T-helper 2 cell treated with Interferon-gamma antibody and Interleukin-4, amounts not matched to agents 100 ng/mL and 5 ng/mL, for 36 hours (primary cell): ENCODE measurements at regions not wholly inside any gene's neighbourhood (a gene's known extent, or its start where the extent isn't known, plus 50 kb on each side); places are given as distances from the start of the nearest gene placed in this dataset.
"Not testable (repeated sequence)": the region's sequence is repeated elsewhere in the genome, so short reads cannot be mapped to it uniquely, and the experiment has no call there.

ENCODE experiments used
- intact Hi-C: fragments of 100-400 bp; cut with micrococcal nuclease; formaldehyde crosslinking; loops from one replicate; pipeline ENCODE4 v1.15.1; 2023

DNA sequence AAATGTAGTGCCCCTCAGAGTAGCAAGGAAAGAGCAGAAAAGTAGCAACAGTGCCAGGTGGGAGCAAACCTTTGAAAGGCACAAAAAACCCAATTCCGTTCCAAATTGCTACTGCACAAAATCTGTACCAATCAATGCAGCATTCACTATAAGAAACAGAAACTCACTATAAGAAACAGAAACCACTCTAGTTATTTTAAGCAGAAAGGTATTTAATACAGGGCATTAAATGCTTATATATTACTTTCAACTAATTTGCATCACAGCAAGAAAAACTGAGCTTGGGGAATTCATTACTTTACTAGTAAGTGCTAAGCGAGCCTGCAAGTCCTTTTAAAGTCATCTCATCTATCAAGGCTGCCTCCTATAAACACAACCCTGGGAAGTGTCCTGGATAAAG lies 116.5 kb upstream of the OLIG3 start:
- intact Hi-C loops, result no loop called here

DNA sequence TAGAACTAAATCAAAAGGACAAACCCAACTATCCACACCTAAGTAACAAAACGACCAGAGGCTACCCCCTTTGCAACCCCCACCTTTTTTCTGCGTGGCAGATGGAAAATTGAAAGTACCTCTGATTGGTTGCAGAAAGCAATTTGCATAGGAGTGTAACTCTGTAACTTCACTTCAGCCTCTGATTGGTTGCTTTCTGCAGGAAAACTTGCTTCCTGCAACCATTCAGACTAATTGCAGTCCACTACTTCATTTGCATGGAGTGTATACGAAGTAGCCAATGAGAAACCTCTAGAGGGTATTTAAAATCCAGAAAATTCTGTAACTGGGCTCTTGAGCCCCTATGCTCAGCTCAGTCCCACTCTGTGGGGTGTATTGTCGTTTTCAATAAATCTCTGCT lies 129.1 kb upstream of the OLIG3 start:
- intact Hi-C loops, result no loop called here

DNA sequence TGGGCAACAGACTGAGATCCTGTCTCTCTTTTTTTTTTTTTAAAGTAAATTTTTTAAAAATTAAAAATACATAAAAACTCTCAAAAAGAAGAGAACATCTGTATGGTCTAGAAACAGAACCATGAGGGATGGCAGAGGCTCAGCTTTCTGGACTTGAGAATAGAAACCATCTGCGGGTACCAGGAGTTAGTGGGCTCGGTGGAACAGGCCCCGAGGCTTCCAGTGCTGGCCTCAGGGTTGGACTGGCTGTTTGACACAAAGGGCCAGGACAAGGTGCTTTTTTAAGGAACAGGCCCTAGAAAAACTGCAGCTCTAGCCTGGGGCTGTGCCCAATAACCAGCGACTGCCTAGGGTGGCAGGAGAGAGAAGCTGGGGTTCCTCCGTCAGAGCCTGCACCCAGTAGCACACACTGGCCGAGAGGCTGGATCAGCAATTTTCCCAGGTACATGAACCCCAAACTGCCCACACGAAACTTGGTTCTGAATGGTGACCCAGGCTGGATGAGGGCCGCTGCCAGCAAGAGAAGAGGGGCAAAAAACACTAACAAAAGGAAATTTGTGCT lies 131.0 kb upstream of the OLIG3 start:
- intact Hi-C loops, result no loop called here

GRCh38 chr6:137625808-137626207 lies 131.6 kb upstream of the OLIG3 start:
- intact Hi-C loops, result no loop called here

GRCh38 chr6:137630666-137631065 lies 136.5 kb upstream of the OLIG3 start:
- intact Hi-C loops, result no loop called here

- intact Hi-C loops, result no loop called here
These were observed 137.1 kb upstream of the OLIG3 start for GRCh38 chr6:137631323-137631722.

GRCh38 chr6:137634177-137634576 lies 140.0 kb upstream of the OLIG3 start:
- intact Hi-C loops, result not testable (repeated sequence)

DNA sequence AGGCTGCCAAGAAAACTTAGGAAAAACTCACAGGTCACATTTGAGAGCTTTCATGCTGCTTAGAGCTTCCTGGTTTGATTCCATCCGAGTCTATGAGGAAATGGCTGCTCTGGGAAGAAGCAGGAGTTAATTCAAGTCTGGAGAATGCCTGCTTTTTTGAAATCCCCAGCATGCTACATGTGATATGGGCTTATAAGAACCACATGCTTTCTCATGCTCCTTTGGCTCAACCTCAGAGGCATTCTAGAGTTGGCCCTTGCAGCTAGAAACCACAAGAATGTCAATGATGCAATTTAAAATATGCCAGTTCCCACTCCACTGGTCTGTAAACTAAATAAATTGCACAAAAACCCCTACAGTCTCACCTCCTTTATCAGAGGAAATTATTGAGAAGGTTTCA lies 142.9 kb upstream of the OLIG3 start:
- intact Hi-C loops, result loop anchor here (5.0 kb wide), 1 partner anchor 160 kb away; no protein-coding TSS in a partner anchor

- intact Hi-C loops, result loop anchor here (5.0 kb wide), 1 partner anchor 162 kb away; no protein-coding TSS in a partner anchor
These were observed 144.9 kb upstream of the OLIG3 start for GRCh38 chr6:137638926-137639706.

DNA sequence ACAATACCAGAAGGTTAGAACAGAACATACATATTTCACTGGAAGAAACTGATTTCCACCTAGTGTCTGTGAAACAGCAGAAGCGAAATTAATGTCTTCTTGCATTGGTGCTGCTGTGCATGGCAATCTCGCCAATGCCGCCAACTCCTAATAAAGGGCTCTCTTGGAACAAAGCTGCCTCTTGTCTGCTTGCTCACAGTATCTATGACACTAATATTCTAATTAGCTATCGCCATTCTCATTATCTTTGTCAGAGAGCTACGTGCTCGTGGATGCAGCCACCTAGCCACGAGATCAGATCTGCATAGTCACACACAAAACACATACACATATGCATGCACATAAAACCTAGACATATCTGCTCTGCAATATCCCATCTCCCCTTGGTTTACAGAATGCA lies 145.9 kb upstream of the OLIG3 start:
- intact Hi-C loops, result loop anchor here (5.0 kb wide), 2 partner anchors 148 to 673 kb away; partner anchors contain the start of gene OLIG3

DNA sequence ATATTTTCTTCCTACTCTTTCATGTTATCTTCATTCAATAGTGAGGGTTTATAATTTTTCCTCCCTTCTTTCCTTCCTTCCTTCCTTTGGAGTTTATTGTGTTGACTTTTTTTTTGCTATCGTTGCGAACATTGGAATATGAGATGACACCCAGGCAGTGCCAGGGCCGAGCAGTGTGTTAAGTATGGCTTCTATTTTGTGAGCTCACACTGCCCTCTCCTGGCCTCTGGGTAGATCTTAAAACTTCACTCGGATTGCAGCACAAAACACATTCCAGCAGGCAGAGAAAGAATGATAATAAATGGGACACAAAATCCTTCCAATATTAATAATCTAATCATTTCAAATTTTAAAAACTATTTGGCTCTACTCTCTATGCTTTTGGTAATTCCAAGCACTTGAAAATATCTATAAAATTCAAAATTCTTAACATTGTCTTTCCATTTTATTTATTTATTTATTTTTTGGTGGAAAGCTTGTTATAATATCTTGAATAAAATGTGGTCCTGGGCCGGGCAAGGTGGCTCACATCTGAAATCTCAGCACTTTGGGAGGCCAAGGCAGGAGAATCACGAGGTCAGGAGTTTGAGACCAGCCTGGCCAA lies 147.4 kb upstream of the OLIG3 start:
- intact Hi-C loops, result loop anchor here (1.0 to 5.0 kb wide), 7 partner anchors 149 to 674 kb away; partner anchors contain the start of gene OLIG3

GRCh38 chr6:137643210-137643609 lies 149.0 kb upstream of the OLIG3 start:
- intact Hi-C loops, result loop anchor here (5.0 kb wide), 2 partner anchors 151 to 676 kb away; partner anchors contain the start of gene OLIG3

DNA sequence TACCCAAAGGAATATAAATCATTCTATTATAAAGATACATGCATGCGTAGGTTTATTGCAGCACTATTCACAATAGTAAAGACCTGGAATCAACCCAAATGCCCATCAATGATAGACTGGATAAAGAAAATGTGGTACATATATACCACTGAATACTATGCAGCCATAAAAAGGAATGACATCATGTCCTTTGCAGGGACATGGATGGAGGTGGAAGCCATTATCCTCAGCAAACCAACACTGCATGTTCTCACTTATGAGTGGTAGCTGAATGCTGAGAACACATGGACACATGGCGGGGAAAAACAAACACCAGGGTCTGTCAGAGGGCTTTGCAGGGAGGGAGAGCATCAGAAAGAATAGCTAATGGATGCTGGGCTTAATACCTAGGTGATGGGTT lies 149.4 kb upstream of the OLIG3 start:
- intact Hi-C loops, result loop anchor here (5.0 kb wide), 2 partner anchors 151 to 676 kb away; partner anchors contain the start of gene OLIG3

DNA sequence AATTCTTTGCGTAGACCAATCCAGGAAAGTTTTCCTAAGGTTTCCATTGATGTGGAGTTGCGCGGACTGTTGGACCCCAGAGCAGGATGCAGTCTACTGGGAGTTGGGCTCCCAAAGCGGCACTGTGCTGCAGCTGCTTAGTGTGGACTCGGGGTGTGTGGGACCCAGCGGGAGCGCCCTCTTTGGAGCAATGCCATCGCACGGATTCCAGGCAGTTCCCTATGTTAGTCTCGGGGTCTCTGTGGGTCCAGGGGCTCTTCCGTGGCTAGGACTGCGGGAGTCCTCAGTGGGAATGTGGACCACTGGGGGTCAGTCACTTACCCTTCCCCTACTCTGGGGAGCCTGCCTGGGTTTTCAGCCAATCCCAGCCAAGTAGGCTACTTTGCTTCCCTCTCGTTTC lies 151.7 kb upstream of the OLIG3 start:
- intact Hi-C loops, result no loop called here

- intact Hi-C loops, result no loop called here
These were observed 152.3 kb upstream of the OLIG3 start for GRCh38 chr6:137646484-137646883.

DNA sequence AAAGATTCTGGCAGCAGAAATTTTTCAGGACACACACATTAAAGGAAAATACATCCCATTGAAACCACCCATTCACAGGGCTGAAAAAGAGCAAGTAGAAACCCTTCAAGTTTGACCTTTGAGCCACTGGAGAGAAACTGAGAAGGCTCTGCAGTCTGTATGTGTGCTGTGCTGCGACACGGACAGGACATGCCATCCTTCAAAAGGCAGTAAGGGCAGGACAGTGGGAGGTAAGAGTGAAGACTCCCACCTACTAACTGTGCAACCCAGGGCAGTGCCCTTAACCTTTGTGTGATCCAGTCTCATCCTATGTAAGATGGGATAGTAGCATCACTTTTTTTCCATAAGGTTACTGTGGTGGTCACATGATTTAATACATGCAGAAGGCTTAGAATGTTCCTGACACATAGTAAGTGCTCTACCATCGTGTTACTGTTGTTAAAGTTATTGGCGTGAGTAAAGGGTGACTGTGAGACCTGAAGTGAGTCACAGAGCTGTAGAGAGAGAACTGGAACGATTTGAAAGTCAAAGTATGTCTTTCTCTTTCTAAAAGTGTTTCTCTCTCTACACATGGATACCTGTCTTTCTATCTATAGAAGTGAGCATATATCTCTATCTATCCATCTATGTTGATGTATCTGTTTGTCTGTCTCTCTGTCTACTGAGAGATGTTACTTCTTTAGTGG lies 153.7 kb upstream of the OLIG3 start:
- intact Hi-C loops, result no loop called here

GRCh38 chr6:137650720-137651119 lies 156.5 kb upstream of the OLIG3 start:
- intact Hi-C loops, result no loop called here

- intact Hi-C loops, result no loop called here
These were observed 157.0 kb upstream of the OLIG3 start for GRCh38 chr6:137651178-137651577.

GRCh38 chr6:137651591-137652335 lies 157.6 kb upstream of the OLIG3 start:
- intact Hi-C loops, result no loop called here

DNA sequence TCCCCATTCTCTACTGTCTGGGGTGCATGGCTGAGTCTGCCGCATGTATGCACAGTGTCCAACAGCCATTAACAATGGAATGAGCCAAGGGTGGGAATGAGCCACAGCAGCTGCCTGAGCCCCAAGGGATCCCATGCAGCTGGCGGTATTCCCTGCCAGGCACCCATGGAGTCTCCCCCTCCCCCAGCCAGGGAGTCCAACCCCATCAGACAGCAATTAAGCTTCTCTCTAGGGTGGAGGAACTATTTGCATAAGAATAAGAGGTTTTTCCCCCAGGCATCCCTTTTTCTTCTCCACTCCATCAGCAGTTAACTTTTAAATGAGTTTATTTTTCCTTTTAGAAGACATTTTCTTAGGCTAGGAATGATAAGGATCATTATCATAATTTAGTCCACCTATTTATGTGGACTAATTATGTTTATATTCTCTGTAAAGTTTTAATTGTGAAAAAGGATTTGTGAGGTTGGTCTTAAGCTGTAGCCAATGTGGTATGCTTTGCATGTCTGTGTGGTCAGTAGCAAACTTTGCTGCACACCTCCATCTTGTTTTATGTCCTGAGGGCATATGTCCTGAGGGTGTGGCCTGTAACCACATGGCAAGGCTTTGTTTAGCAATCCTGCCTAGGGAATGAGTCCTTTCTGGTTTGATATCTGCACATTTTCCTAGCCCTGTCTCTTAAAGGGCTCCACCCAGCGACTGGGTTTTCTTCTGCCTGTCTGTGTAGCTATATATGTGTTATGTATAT lies 158.9 kb upstream of the OLIG3 start:
- intact Hi-C loops, result no loop called here
